GM18861 (cell line): ENCODE measurements at regions not wholly inside any gene's neighbourhood (a gene's known extent, or its start where the extent isn't known, plus 50 kb on each side); places are given as distances from the start of the nearest gene placed in this dataset.

Experiments used
- ATAC-seq: cut with Tn5 transposase; IDR thresholded peaks from one replicate; pipeline ENCODE4 v1.9.1; 2021; ENCODE audit not compliant: unreplicated experiment

DNA sequence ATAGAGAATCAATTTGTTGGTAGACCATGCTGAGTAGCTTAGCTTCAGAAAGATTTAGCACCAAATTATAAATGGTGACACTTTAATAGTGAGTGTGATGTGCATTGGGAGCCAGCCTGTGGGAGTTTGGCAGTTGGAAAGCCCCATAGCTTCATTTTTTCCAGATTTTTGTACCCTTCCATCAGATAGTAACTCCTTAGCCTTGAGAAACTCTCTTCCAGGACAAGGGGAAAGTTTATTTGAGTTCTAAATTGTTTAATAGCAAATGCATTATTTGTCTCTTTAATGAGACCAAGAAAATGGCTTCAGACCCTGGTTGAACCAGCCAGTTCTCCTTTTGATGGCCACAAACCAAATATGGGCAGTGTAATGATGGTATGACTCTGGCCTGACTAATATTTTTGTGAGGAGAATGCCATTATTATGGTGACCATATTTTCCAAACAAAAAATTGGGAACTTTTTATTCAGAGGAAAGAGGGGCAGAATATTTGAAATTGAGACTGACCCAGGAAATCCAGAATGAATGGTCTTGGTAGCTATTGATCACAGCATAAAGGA lies 49.8 kb downstream of the PLCE1 start:
- no peak for ATAC-seq

DNA sequence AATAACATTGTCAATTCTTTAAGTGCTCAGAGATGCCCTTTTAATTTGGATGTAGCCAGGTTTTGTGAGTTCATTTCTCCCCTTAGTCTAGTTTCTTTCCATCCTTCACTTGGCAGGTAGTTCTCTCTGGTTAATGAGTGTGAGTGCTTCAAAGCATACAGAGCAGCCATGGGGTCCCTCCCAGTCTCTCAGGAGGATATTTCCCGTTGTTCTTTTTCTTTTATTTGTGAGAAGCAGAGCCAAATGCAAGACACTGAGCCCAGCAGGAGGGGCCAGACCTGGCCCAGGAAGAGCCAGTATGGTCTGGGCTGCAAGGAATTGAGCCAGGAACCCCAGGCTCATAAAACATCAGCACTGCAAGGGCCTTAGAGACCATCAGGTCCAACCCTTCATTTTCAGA lies 52.4 kb downstream of the PLCE1 start:
- no peak for ATAC-seq

DNA sequence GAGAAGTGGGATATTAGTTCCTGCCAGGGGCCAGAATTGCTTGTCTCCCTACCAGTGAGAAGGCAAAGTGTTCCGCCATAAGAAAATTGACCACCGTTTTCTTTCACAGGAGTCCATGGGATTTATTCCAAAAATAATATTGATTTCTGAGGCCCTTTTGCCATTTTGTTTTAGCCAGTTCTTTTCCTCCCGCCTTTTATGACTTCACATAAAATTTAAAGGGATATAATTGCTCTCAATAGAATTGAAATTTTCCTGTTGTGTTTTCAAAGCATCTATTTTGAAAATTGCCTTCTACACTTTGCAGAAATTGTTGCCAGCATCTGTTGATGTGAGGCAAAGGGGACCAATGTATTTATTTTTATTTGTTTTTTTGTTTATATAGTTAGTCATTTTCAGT lies 53.6 kb downstream of the PLCE1 start:
- no peak for ATAC-seq

DNA sequence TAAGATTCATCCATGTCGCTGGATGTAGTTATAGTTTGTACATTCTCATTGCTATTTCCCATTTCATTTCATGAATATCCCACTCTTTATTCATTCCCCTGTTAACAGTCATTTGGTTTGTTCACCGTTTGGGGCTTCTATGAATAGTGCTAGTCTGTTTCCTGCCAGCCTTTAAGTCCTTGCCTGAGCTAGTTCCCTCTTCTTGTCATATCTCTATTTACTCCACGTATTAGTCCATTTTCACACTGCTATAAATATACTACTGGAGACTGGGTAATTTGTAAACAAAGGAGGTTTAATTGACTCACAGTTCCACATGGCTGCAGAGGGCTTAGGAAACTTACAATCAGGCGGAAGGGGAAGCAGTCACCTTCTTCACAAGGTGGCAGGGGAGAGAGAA lies 56.2 kb downstream of the PLCE1 start:
- no peak for ATAC-seq

DNA sequence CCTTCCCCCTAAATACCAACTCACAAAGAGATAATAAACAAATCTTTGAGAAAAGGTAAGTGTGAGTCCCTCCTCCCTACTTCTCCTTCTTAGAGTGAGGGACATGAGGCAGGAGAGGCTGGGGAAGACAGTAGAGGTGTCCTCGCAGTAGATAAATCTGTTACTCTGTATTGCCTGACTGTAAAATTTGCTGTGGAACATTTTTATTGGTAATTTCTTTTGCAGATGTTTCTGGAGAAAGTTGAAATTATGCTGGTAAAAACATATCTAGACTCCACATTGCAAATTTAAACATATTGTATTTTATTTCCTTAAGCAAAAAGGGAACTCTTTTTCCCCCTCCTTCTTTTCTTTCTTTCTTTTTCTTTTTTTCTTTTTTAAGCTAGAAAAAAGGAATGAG lies 58.5 kb downstream of the PLCE1 start:
- ATAC-seq = no peak

DNA sequence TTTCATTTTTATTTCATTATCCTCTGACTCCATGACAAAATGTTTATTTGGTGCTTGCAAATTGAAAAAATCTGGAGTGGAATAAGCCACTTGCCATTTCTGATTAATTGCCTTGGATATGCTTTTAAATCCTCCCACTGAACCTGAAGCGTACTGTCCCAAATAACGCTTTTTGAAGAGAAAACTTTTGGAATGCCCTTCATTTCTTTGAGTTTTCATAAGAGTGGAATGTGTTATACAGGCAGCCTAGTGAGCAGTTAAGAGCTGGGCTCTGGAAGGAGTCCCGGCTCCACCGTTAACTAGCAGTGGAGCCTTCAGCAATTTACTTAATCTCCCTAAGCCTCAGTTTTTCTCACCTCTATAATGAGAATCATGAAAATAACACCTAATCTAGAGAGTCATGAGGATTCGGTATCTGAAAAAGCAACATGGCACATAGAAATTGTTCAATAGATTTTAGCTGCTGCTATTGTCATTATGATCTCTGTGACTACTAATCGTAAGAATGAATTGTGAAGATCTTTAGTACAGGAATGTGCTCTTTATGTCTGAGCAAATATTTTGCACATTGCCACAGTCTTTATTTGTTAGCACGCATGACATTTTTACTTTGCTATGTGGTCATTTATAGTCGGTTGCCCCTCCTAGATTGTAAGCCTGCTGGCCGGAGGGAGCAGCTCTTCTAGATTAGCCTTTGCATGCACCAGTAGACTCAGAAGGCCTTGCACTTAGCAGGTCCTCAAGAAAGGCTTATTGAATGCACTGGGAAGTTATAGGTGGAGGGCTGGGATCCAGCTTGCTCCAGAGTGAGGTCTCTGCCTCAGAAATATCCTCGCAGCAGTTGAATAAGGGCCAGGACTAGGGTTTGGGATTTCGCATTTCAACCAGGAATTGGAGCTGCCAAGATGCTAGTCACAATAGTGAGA lies 59.4 kb downstream of the PLCE1 start:
- ATAC-seq = no peak

DNA sequence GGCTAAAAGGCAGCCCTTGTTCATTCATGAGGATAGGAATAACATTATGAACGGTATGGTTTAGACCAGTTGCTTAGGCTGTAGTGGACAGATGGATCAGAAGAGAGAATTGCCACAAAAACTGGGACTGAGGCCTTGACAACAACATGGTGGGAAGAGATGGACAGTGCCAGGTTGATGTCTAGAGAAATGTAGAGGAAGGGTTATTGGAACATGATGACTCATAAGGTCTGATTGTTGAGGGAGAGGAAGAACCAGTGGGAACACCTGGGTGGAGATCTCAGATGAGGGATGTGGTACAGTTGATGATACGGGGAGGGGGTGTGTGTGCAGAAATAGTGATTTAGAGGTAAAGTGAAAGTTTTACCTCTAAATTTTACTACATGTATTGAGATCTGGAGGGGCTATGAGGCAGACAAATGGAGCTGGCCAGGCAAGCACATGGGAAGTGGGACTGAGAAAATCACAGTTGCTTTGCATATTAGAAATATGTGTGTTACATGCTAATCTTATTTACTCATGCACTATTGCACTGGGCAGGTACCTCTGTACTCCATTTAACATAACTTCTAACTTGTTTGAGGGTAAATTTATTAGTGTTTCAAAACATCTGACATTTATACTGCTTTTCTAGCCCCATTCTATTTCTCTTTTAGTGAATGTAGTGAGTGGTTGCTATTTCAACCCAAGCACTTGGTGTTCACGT lies 65.6 kb downstream of the PLCE1 start:
- ATAC-seq = no peak

DNA sequence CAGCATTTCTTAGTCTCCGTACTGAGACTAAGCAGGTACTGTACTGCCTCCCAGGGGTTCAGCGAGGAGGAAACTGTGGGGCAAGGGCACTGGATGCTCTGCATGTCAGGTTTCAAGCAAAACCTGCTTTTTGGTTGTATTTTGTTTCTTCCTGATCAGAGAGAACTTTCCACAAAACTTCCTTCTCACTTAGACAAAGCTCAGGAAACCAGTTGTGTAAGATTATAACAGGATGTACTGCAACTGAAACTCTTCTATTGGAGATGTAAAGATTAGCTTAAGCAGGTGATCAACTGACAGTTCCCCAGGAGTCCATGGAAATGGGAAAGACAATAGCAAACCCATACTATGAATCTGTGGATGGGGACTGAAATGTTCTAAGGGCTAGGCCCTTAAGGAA lies 67.3 kb downstream of the PLCE1 start:
- no peak for ATAC-seq

DNA sequence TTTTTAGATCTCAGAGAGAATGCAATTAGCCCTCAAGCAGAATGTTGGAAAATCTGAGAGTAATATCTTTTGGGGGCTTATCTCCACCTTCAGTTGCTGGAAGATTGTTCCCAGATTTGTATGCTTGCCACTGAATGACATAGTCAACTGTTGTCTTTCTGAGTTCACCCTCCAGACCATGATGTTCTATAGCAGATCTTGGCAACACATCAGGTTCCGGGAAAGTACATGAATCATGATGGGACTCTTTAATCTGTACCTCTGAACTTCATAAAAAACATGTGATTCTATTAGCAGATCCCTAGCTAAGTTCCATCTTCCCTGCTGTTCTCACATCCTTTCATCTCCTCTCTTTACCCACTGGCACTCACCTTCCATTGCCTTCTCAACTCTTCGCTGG lies 68.9 kb downstream of the PLCE1 start:
- no peak for ATAC-seq

DNA sequence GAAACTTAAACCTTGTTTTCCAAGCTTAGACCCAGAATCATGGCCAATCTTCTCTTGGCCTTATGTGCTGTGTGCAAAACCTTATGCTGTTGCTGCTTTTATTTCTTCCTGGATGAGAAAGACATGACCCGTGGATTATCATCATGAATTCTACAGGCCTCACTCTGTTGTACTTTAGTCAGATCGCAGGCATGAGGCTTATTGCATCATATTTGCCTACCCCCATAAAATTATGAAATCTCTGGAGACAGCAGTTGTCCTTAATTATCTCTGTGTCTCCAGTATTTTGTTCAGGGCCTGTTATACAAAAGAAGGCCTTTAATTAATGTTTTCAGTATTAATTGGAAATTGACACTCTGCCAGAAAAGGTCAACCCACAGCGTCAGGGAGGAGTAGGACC lies 71.6 kb downstream of the PLCE1 start:
- ATAC-seq = no peak

DNA sequence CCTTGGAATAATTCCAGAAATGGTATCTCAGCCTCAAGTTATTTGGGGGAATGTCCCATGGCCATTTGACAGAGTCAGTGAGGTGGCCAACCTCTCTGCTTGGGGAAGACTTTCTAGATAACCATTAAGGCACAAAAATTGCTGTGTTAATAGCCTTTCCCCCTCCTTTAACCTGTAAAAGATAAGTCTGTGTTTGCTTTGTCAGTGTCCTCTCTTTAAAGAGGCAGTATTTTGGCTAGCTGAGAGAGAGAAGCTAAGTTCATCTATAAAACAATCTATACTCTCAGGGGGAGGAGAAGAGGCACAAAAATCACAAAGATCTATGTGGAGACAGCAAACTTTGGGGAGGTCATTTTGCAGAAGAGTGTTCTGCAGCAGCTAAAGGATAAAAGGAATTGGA lies 72.1 kb downstream of the PLCE1 start:
- no peak for ATAC-seq

DNA sequence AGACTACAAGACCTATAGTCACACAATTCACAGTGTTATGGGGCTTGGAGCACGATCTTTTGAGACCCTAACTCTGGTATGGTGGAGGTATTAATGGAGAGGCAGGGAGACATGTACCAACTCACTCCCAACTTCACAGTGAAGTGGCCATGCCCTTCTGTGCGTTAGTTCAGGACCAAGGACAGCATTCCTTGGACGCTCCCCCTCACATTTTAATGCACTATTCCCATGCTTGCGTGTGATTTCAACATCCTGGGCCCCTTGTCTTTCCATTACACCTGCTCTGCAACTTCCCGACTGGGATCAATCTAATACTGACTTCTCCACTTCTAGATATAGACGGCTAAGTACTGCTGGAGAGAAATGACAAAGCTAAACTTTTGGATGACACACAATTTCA lies 72.7 kb downstream of the PLCE1 start:
- ATAC-seq = no peak

DNA sequence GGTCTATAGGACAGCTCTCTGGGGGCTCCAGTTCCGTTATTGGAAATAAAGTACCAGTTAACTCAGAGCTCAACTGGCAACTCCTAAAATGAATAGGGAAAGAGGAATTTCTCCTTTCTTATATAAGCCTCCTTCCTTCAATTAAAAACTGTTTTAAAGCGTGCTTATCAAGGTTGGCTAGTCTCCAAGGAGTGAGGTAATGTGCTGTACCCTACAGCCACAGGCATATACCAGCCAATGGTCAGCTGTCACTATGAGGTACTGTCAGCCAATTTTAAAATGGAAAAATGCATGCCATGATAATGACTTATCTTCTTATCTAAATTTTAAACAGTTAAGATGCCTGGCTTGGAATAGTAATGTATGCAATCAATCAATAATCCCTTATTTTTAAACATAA lies 76.2 kb downstream of the PLCE1 start:
- ATAC-seq = no peak

DNA sequence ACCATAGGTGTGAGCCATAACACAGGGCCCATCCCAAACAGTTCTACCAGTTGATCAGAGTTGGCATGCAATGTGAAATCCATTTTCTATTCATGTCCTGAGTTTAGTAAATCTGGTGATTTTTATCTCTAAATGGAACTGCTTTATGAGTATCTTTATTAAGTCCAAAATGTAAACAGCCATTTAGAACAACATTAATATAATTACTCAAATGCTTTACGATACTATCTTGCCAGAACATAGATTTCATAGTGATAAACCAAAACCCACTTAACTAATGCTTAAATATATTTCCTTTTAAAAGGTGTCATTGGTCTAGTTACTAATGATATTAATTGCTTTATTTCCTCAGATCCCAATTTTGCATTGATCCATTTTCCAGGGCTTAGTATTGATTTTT lies 80.7 kb downstream of the PLCE1 start:
- ATAC-seq = no peak

DNA sequence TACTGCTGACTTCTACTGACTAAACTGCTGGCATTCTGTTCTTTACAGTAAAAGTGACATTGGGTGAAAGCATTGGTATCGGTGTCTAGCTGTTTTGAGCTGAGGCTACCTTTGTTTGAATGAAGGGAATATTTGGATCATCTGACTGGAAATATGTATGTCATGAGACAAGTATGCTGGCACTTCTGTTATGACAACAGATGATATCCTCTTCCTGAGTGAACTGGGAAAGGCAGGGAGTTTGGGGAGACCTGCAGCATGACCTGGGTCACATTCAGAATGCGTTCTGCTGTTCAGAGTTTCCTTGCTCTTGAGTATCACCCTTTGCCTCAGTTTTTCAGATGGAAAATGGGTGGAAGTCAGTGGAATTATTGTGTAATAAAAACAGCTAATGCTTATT lies 81.8 kb downstream of the PLCE1 start:
- ATAC-seq = no peak

DNA sequence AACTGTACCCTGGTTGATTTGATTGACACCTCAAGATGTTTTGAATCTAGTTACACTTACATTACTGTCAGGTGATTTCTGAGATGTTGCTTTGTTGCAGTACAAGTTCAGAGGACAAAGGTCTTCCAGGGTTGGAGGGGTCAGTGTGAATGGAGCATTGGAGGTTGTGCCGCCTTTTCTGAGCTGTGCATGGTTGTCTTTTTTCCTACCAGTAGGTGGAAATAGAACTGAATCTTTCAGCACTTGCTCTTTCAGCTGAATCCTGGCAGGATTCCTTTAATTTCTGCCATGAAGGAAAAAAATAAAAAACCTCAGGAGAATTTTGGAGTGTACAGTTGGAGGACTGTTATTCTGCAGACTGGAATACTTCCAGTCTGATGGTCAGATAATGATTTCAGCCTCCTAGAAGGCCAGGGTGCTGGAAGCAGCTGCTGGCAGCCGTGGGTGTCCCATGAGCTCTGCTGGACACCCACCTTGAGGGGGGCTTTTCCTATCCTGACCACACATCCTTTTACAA lies 82.7 kb downstream of the PLCE1 start:
- no peak for ATAC-seq

DNA sequence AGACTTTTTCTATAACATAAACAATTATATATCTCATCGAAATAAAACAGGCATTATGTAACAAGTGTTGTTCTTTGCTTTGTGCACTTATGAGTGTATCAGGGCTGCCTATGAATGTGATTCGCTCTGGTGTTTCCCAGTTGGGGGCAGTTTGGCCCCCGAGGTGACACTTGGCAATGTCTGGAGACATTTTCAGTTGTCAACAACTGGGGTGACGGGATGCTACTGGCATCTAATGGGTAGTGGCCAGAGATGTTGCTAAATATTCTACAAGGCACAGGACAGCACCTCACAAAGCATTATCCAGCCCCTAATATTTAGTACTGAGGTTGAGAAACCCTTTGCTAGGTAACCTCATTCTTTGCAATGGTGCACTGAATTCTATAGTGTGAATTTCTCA lies 83.3 kb downstream of the PLCE1 start:
- no peak for ATAC-seq

DNA sequence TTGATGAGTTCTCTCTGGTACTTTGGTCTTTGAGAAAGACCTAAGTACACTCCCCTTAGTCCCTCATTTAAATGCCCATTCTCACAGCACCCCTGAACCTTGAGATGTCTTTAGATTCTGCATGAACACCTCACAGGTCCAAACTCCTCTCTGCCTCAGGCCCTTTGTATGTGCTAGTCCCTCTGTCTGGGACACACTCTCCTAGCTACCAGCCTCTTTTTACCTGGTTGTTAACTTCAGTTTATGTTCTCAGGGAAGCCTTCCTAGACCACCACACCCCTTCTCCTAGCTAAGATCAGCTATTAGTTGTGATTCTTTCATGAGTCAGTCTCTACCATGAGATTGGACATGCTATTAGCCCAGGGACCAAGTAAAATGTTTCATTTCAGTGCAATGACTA lies 86.4 kb downstream of the PLCE1 start:
- no peak for ATAC-seq

DNA sequence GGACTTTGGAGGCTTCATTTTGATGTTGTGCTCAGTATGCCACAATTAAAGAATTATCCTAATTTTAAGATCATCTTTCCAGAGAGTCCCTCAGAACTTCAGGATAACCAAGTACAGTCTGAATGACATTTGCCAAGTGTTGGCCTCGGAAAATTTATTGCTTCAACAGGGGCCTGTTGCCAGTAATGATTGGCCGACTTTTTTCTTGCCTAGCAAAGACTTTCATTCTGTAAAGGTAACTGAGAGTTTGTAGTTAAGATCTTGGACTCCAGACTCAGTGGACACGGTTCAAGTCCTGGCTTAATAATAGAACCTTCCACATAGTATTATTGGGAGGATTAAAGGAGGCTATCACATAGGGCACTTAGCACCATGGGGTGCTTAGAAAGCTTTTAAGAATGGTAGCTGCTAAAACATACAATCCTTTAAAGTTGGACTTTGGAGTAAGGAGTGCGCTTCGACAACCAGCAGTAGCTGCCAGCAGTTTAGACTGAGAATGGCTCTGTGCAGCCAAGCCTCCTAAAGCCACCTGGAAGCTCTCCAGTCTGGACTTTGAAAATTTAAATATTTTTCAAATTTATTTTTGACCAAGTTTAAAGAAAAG lies 90.0 kb downstream of the PLCE1 start:
- ATAC-seq = no peak

DNA sequence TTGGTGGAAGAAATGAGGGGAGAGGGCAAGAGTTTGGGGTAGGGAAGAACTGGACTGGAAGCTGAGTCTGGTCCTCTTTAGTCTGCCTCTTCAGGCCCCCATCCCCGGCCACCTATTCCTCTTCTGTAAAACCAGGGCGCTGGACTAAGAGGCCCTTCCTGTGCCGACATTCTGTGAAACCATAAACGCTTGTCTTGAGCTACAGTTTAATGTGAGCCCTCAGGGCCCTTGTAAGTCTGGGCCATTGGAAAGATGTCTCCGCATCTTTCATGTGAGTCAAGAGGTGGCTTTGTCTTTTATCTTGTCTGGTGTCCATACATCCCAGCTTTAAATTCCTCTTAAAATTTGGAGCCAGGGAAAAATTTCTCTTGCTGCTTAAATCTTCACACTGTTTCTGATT lies 90.6 kb downstream of the PLCE1 start:
- ATAC-seq = no peak

DNA sequence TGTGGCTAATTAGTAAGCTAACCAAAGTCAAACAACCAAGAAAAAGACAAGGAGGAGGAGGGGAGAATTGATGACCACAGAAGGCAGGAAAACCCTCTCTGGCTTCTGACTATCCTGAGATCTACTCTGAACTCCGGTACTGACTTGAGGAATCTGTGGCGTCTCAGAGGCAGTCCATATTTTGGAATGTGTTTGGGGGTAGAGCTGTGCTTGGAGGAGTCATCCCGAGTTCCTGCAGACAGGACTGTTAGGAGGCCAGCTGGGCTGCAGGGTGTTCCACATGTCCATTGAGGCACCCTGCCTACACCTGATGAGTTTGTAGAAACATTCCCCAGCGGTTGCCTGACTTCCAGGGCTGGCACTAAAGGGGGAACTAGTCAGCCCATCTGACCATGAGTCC lies 91.6 kb downstream of the PLCE1 start:
- no peak for ATAC-seq
